Rectal smooth muscle tissue (tissue), 1 donor: ENCODE measurements at regions not wholly inside any gene's neighbourhood (a gene's known extent, or its start where the extent isn't known, plus 50 kb on each side); places are given as distances from the start of the nearest gene placed in this dataset.

Source experiments
- H3K27ac ChIP-seq: one replicate; pipeline ENCODE4 v1.7.0; 2013; ENCODE audit warnings: low read depth, low read length, inconsistent platforms
- H3K27me3 ChIP-seq: one replicate; pipeline ENCODE4 v1.7.0; 2013; ENCODE audit warnings: low read length; ENCODE audit not compliant: control insufficient read depth, insufficient read depth
- H3K36me3 ChIP-seq: one replicate; pipeline ENCODE4 v1.7.0; 2013; ENCODE audit warnings: low read length; ENCODE audit not compliant: control insufficient read depth, insufficient read depth
- H3K4me1 ChIP-seq: one replicate; pipeline ENCODE4 v1.7.0; 2013; ENCODE audit warnings: low read length; ENCODE audit not compliant: control insufficient read depth, insufficient read depth
- H3K4me3 ChIP-seq: one replicate; pipeline ENCODE4 v1.7.0; 2013; ENCODE audit warnings: low read length
- H3K9ac ChIP-seq: one replicate; pipeline ENCODE4 v1.7.0; 2013; ENCODE audit warnings: low read length

DNA sequence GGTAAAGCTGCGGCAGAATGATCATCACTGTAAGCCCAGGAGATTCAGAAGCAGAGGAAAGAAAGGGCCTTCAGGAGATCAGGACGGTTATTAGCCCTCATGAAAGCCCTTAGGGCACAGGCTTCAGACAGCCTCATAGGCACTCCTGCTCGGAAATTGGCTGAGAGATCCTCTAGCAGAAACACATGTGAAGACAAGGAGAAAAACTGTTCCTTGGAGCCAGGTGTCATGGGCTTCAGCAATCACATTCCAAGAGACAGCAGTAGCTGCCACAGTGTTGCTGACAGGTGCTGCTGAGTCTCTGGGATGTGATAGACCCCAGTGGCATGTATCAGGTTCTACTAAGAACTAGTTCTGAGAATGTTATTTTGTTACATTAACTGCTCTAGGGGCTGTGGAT is 88.8 kb upstream of the DYRK2 start:
- no peak overlapping the region for H3K27ac ChIP-seq
- H3K36me3 ChIP-seq = no peaks in the 10 kb centered on the region
- no peak overlapping the region for H3K4me3 ChIP-seq
- H3K9ac ChIP-seq = no peak overlapping the region
- H3K4me1 ChIP-seq = no peaks in the 10 kb centered on the region
- no peaks in the 10 kb centered on the region for H3K27me3 ChIP-seq

DNA sequence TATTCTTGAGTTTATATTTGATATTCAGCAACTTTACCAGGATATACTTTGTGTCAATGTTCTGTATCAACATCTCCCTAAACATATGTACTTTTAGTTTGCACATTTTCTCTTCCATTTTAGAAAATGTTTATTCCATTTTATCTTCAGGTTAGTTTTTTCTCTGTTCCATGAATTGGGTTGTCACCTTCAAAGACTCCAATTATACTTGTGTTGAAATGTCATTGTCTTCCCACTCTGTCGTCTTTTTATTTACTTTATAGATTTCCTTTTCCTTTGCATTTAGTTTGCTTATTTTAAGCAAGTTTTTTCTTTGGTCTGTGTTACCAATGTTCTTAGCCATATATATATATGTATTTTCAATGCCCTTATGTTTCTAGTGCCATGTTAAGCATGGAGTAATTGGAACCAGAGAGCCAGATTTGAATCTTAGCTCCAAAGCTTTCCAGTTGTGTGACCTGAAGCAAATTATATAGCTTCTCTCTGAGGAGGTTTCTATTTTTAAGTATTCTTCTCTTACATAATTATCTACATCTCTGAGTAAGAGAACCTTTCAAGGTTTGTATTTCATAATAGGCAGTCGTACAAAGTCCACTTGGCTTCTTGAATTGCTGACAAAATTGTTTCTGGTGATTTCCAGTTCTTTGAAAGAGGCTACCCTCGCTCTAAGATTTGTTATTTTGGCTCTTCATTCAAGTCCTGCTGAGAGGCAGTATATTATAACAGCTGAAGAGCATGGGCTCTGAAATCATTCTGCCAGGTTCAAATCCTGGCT is 85.8 kb upstream of the DYRK2 start:
- Histone ChIP-seq H3K27me3 (no peaks in the 10 kb centered on the region), H3K9ac (no peak overlapping the region), H3K27ac (no peak overlapping the region), H3K36me3 (no peaks in the 10 kb centered on the region), H3K4me1 (no peaks in the 10 kb centered on the region), H3K4me3 (no peak overlapping the region)

DNA sequence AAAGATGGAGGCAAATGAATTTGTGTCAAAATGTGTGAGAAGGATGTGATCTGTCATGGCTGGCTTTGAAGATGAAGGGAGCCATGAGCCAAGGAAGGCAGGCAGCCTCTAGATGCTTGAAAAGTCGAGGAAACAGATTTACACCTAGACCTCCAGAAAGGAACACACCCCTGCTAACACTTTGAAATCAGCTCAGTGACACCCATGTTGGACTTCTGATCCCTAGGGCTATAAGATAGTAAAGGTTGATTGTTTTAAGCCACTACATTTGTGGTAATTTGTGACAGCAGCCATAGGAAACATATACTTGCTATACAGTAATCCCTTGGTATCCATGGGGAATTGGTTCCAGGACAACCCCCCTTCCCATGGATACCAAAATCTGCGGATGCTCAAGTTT is 80.5 kb upstream of the DYRK2 start:
- Histone ChIP-seq H3K27ac (no peak overlapping the region), H3K9ac (no peak overlapping the region), H3K36me3 (no peaks in the 10 kb centered on the region), H3K4me3 (no peak overlapping the region), H3K27me3 (no peaks in the 10 kb centered on the region), H3K4me1 (no peaks in the 10 kb centered on the region)

DNA sequence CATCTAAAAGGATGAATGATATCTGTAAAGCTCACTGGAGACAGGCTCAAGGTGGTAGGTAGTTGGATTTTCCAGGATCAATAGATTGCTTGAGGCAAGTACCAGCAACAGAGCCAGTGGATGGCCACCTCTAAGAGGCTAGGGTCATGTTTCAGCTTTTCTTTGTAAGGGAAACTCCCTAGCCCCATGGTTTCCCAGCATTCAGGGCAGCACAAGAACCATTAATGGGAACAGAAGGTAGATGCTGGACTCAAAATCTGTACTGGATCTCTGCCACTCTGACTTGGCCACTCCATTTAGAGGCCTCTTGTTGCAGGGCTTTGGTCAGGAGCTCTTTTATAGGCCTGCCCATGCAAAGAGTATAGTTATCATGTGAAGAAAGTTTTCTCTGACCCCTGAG is 76.1 kb upstream of the DYRK2 start:
- no peaks in the 10 kb centered on the region for H3K27me3 ChIP-seq

GRCh38 chr12:67573566-67573965 is 75.0 kb upstream of the DYRK2 start:
- H3K36me3 ChIP-seq = no peaks in the 10 kb centered on the region
- no peak overlapping the region for H3K27ac ChIP-seq
- no peaks in the 10 kb centered on the region for H3K27me3 ChIP-seq
- no peak overlapping the region for H3K9ac ChIP-seq
- H3K4me3 ChIP-seq = no peak overlapping the region
- H3K4me1 ChIP-seq = no peaks in the 10 kb centered on the region

More for the DNA sequence above, 76.1 kb upstream of the DYRK2 start:
- no peaks in the 10 kb centered on the region for H3K4me1 ChIP-seq
- no peak overlapping the region for H3K27ac ChIP-seq
- no peak overlapping the region for H3K4me3 ChIP-seq
- H3K36me3 ChIP-seq = no peaks in the 10 kb centered on the region
- no peak overlapping the region for H3K9ac ChIP-seq

- Histone ChIP-seq H3K4me1 (no peaks in the 10 kb centered on the region), H3K9ac (no peak overlapping the region)
These were observed 69.4 kb upstream of the DYRK2 start for GRCh38 chr12:67578976-67579661.

GRCh38 chr12:67579662-67580003 is 68.9 kb upstream of the DYRK2 start:
- H3K4me3 ChIP-seq = no peak overlapping the region
- no peaks in the 10 kb centered on the region for H3K36me3 ChIP-seq
- H3K27ac ChIP-seq = no peak overlapping the region
- H3K9ac ChIP-seq = no peak overlapping the region
- no peaks in the 10 kb centered on the region for H3K4me1 ChIP-seq
- H3K27me3 ChIP-seq = no peaks in the 10 kb centered on the region

More at GRCh38 chr12:67578976-67579661, 69.4 kb upstream of the DYRK2 start:
- Histone ChIP-seq H3K36me3 (no peaks in the 10 kb centered on the region), H3K4me3 (no peak overlapping the region), H3K27me3 (no peaks in the 10 kb centered on the region), H3K27ac (no peak overlapping the region)

DNA sequence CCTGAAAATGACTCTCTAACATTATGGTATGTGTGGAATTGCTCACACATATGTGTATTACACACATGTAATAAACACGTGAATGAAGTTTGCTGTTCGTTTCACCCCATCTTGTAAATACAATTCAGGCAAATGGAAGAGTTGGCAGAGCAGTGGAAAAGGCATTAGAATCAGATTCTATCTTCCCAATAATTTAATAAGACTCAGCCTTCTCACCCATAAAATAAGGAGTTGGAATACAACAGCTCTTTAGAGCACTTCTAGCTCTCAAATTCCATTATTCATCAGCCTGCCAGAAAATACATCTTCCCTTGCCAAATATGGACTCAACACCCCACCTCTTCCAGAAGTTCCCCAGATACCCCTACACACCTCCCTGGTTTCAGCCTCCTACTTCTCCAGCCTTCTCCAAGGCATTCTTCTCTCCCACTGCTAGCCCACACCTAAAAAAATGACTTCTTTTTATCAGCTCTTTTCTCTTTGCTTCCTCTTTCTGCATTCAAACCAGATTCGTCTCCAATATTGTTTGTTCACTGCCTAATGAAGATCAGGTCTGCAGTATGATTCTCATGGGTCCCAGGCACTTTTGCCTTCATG is 66.2 kb upstream of the DYRK2 start:
- no peak overlapping the region for H3K9ac ChIP-seq
- no peak overlapping the region for H3K27ac ChIP-seq
- no peaks in the 10 kb centered on the region for H3K36me3 ChIP-seq
- H3K4me1 ChIP-seq = no peaks in the 10 kb centered on the region
- H3K27me3 ChIP-seq = no peaks in the 10 kb centered on the region
- H3K4me3 ChIP-seq = no peak overlapping the region

DNA sequence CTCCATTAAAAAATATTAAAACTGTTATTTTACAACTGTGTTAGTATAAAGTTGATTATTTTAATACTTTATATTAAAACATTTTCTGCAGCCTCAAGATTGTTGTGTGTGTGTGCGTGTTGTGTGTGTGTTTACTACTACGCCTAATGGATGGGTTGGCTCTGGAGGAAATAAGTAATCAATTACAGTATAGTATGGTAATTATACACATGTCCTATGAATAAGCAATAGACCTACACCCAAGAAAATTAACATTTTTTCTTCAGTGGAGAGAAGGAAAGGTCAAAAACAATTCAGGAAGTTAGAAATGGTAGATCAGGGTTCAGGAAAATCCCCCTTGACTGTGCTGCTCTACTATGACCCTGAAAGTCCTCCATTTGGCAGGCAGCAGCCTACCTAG is 65.7 kb upstream of the DYRK2 start:
- no peak overlapping the region for H3K4me3 ChIP-seq
- no peak overlapping the region for H3K9ac ChIP-seq
- no peak overlapping the region for H3K27ac ChIP-seq
- no peaks in the 10 kb centered on the region for H3K36me3 ChIP-seq
- H3K4me1 ChIP-seq = no peaks in the 10 kb centered on the region
- no peaks in the 10 kb centered on the region for H3K27me3 ChIP-seq

GRCh38 chr12:67586951-67587350 is 61.6 kb upstream of the DYRK2 start:
- Histone ChIP-seq H3K4me1 (no peaks in the 10 kb centered on the region), H3K9ac (no peak overlapping the region), H3K4me3 (no peak overlapping the region), H3K27me3 (no peaks in the 10 kb centered on the region), H3K27ac (no peak overlapping the region), H3K36me3 (no peaks in the 10 kb centered on the region)

GRCh38 chr12:67589078-67589477 is 59.5 kb upstream of the DYRK2 start:
- Histone ChIP-seq H3K27ac (no peak overlapping the region), H3K4me1 (no peaks in the 10 kb centered on the region), H3K9ac (no peak overlapping the region), H3K36me3 (no peaks in the 10 kb centered on the region), H3K27me3 (no peaks in the 10 kb centered on the region), H3K4me3 (no peak overlapping the region)

- no peaks in the 10 kb centered on the region for H3K36me3 ChIP-seq
- no peaks in the 10 kb centered on the region for H3K27me3 ChIP-seq
- H3K4me1 ChIP-seq = no peaks in the 10 kb centered on the region
- H3K27ac ChIP-seq = no peak overlapping the region
- H3K9ac ChIP-seq = no peak overlapping the region
- H3K4me3 ChIP-seq = no peak overlapping the region
These were observed 58.3 kb upstream of the DYRK2 start for GRCh38 chr12:67590149-67590790.
